GM19468 (cell line): ENCODE measurements at regions not wholly inside any gene's neighbourhood (a gene's known extent, or its start where the extent isn't known, plus 50 kb on each side); places are given as distances from the start of the nearest gene placed in this dataset.

Experiments
- ATAC-seq: cut with Tn5 transposase; IDR thresholded peaks from one replicate; pipeline ENCODE4 v1.9.1; 2021; ENCODE audit warnings: mild to moderate bottlenecking, moderate library complexity, moderate number of reproducible peaks; ENCODE audit not compliant: unreplicated experiment; ENCODE audit errors: extremely low read depth

- ATAC-seq, result no peak
These were observed 87.4 kb upstream of the SLC38A2 start for GRCh38 chr12:46459861-46460545.

GRCh38 chr12:46459111-46459510 is 86.5 kb upstream of the SLC38A2 start:
- ATAC-seq, result no peak

GRCh38 chr12:46458500-46459102 is 86.0 kb upstream of the SLC38A2 start:
- no peak for ATAC-seq

DNA sequence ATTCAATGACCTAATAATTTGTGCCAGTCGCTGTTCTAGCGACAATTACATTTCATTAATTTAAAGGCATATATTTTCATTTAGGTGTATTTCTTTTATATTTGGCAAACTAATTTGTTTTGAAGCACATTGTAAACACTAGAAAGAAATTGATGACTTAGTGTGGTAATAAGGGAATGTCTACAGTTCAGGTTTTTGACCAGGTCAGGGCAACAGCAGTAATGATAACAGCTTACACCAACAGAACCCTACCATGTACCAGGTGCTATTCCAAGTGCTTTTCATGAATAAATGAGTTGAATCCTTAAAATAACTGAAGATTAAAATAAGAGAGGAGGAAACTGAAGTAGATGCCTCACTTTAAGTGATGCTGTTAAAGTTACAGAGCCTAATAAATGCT is 85.4 kb upstream of the SLC38A2 start:
- no peak for ATAC-seq

DNA sequence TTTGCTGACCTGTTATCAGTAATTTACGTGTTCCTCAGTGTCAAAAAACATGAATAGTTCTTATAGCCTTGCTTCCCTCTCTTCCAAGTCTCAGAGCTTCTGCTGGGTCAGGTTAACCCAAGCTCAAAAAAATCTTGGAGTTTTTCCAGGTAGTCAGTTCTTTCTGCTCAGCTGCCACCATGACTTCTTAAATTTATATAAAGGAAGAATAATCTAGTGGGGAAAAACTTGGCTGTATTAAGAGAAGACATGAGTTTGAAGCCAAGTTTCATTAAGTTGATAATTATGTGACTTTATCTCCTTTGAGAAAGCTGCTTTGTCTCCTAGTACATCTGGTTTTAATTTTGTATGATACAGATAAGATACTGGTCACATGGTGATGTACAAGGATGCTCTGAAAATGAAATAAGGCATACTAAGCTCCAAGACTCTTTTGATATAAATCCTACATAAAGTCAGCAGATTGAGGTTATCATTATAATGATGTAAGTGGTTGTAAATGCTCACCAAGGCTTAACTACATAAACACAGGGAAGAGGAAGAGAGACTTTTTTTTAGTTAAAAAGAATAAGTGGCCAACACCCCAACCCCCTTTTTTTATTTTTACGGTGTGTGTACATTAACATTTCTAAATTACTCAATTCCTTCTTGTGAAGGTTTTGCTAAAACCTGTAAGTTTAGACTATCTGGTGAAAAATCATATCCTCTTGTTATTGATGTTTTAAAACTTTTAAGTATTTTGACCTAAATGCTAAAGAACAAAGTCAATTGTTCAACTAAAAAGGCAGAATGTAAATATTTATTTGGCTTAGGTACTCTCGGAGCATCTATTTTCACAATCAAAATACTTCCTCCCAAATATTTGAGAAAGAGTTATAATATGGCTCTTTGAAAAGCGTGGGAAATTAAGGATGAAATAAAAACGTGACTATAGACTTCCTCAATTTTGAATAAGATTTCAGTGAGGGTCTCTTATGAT is 84.1 kb upstream of the SLC38A2 start:
- no peak for ATAC-seq

- no peak for ATAC-seq
These were observed 83.2 kb upstream of the SLC38A2 start for GRCh38 chr12:46455648-46456352.

DNA sequence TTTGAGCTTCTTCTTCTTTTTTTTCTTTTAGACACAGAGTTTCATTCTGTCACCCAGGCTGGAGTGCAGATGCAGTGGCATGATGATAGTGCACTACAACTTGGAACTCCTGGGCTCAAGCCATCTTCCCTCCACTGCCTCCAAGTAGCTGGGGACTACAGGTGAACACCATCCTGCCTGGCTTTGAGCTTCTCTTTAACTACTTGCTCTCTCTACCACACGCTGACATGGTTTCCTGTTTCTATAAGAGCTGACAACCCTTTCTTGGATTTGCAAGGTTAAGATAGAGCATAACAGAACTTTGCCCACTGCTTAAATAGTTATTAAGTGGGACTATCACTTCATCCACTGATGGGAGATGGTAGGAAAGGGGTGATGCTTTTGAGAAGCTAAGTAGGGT is 82.4 kb upstream of the SLC38A2 start:
- ATAC-seq, result no peak

DNA sequence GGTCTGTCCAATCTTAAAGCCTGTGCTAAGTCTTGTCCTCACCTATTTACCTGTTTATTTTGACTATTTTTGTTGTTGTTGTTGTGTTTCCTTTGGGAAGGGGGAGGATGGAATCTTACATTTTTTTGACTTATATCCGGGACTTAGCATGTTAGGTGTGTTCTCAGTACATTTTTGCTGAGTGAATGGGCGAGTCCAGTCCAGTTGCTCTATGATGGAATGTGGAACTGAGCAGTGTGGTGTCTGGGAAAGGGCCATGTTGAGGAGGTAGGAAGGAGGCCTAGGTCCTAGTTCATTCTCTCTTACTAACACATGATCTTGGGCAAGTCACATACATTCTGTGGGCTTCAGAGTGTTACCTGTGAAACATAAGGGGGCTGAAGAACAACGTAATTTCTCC is 80.9 kb upstream of the SLC38A2 start:
- no peak for ATAC-seq

GRCh38 chr12:46452776-46453175 is 80.2 kb upstream of the SLC38A2 start:
- ATAC-seq, result no peak

GRCh38 chr12:46452061-46452615 is 79.6 kb upstream of the SLC38A2 start:
- no peak for ATAC-seq

- ATAC-seq, result no peak
These were observed 78.9 kb upstream of the SLC38A2 start for GRCh38 chr12:46451276-46452021.

DNA sequence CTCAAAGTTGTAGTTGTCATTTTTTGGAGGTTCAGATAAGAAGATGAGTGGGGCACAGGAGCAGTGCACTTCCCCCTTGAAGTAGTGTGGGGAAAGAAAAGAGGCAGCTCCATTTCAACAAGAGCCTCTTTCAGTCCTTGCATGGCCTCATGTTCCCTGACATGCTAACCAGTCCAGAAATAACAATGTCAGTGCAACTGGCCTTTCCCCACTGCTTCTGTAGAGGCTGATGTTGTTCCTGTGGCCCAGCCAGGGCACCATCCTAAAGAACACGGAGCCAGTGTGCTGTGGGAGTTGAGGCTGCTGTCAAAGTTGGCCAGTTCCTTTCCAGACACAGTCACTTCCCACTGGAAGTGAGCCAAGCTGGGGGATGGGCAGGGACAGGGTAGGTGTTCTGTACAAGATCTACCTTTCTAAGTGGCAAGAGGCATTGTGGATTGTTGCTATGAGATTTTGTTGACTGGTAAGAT is 77.7 kb upstream of the SLC38A2 start:
- no peak for ATAC-seq

DNA sequence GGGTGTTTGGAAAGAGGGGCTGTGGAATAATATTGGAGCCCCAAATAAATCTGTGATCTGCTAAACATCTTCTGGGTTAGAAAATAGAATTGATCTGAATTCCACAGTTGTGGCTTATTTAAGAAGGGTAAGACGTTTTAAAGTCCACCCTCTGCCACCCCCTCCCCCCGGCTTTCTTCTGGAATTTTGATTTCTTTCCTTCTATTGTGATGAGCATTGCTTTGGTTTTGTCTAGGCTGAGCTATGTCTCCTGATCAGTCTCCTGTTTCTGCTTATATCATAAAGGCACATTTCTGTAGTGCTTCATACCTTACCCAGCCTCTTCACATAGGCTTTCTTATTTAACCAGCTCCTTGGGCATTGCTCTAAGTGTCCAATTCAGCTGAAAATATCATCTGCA is 77.3 kb upstream of the SLC38A2 start:
- ATAC-seq, result no peak

DNA sequence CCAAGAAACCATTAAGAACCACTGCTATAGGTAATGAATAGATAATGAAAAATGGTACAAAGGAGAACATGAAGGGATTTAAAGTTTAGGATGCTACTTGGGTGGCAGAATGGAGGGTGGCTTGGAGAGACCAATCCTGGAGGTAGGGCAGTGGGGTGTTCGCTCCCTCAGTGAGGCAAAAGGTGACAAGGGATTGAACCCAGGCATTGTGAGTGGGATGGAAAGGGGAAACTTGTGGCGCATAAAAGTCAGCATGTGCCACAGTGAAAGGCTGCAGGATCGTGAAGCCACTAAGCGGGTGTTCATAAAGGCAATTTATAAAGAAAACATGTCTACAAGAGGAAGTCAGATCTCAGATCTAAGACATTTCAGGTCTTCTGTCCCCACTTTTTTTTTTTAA is 76.7 kb upstream of the SLC38A2 start:
- no peak for ATAC-seq

DNA sequence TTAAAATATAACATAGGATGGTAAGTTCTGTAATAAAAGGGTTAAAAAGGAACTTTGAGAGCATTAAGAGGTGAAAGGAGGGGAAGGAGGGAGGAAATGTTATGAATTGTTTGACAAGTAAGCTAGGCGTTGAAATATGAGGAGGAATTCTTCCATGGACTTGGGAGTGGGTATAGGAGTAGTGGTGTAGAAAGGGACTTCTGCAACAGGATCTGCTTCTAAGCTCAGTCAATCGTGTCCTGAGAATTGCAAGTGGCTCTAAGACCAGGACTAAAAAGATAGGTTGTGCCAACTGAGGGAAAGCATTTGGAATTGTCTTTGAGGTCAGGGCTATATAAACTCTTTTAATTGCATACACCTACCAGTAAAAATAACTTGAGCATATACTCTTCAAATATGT is 74.1 kb upstream of the SLC38A2 start:
- ATAC-seq, result no peak

GRCh38 chr12:46445551-46446235 is 73.1 kb upstream of the SLC38A2 start:
- no peak for ATAC-seq

DNA sequence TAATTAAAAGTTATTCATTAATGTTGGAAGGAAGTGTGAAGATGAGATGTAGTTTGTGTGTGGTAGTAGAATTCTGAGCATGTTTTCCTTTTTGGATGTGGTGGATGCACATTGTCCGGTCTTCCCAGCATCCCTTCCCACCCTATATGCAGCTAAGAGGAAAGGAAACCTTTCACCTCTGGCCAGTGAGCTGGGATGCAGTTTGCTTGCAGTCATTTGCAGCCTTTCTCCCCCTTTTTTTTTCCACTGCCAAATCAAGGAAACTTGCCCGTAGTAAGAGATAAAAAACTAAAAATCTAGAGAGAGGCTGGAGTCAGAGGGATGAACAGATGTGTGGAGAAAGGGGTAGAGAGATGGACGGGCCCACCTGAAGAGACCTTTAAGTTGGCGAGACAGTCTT is 72.5 kb upstream of the SLC38A2 start:
- no peak for ATAC-seq

DNA sequence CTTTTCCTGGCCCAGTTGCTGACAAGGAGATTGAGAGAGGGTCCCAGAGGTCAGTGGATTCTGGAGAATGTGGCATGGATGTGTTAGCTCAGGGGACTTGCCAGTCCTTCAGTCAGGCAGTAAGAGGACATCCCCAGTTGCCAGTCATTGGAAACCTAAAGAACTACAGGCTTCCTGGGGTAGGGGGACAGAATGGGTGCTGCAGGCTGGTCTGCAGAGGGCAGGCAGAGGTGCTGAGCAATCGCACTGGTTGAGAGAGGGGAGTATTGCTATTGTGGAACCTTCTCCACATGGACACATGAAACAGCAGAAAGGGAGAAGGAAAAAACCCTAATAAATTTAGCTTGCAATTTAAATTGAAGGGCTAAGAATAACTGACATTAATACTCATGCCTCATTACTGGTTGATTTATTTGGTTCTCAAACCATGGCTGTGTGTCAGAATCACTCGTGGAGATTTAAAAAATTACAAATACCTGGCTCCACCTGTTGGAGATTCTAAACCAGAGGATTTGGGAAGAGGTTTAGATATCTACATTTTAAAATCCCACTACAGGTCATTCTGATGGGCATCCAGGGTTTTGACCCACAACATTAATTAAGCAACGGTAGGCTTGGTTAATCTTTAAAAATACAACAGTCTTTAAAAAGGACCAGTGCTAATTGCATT is 71.2 kb upstream of the SLC38A2 start:
- no peak for ATAC-seq
